HCT116 (cell line): ENCODE measurements at regions not wholly inside any gene's neighbourhood (a gene's known extent, or its start where the extent isn't known, plus 50 kb on each side); places are given as distances from the start of the nearest gene placed in this dataset.

ENCODE experiments used
- ATAC-seq: fragments of 200-7000 bp; cut with Tn5 transposase; 2 replicates; pipeline ENCODE4 v1.9.1; 2020; ENCODE audit warnings: mild to moderate bottlenecking, moderate library complexity
- BruUV-seq: library from RNA; stranded (reverse); fragments of 400-500 nt; replicated peaks from 2 replicates; lab custom pipeline; 2021; lab: Mats Ljungman, UMichigan
- CTCF ChIA-PET: fragments of 300-600 bp; sonication (Branson Sonifier 250); formaldehyde crosslinking; loops from one replicate; lab custom pipeline; 2021; ENCODE audit warnings: antibody characterized with exemption; lab: Charles Lee
- POLR2A ChIA-PET: fragments of 300-600, 350-600 bp; sonication (Branson Sonifier 250); formaldehyde crosslinking; loops from one replicate; lab custom pipeline; 2021; ENCODE audit warnings: antibody characterized with exemption; lab: Charles Lee
- RAD21 ChIA-PET, 2 experiments: fragments of 300-600 bp; sonication (Branson Sonifier 250); formaldehyde crosslinking; loops; one replicate each; lab custom pipeline; 2023; ENCODE audit warnings: low total read pairs in 2 of 2; ENCODE audit not compliant: uncharacterized antibody in 2 of 2, unreplicated experiment in 2 of 2, low non-redundant PET in 1 of 2; lab: Charles Lee
- DNase-seq: peaks from one replicate; pipeline ENCODE4 v3.0.0-alpha.2; 2010; ENCODE audit warnings: low read depth, low spot score
- H2AFZ ChIP-seq: fragments of 200-600 bp; shearing (Covaris generic), sonication (generic); 2 replicates; pipeline ENCODE4 v1.6.1; 2017; ENCODE audit warnings: low read depth, mixed run types, mixed read lengths, antibody characterized with exemption, low read length; ENCODE audit not compliant: poor library complexity, severe bottlenecking
- H3K27ac ChIP-seq: 2 replicates; pipeline ENCODE4 v1.5.1; 2012; ENCODE audit warnings: low read depth, low read length
- H3K27me3 ChIP-seq: fragments of 200-600 bp; sonication (generic); 2 replicates; pipeline ENCODE4 v1.6.1; 2016; ENCODE audit warnings: mixed run types, low read length, mixed read lengths; ENCODE audit not compliant: insufficient read depth
- H3K36me3 ChIP-seq, 2 experiments: fragments of 200-500 bp in 1 of 2; fragments of 200-600 bp in 1 of 2; sonication (Bioruptor generic) in 1 of 2; sonication (generic) in 1 of 2; 2 replicates each; pipeline versions ENCODE4 v1.5.1 to v1.6.1; 2014 to 2016; ENCODE audit warnings: low read length in 2 of 2, inconsistent platforms in 1 of 2, mixed read lengths in 1 of 2, mixed run types in 1 of 2; ENCODE audit not compliant: insufficient read depth in 2 of 2, control insufficient read depth in 1 of 2
- H3K4me1 ChIP-seq, 2 experiments: fragments of 200-600 bp in 1 of 2; sonication (generic) in 1 of 2; 2 replicates each; pipeline versions ENCODE4 v1.5.1 to v1.6.1; 2012 to 2017; ENCODE audit warnings: low read length in 2 of 2, inconsistent platforms in 1 of 2, mild to moderate bottlenecking in 1 of 2, mixed read lengths in 1 of 2, mixed run types in 1 of 2, moderate library complexity in 1 of 2; ENCODE audit not compliant: insufficient read depth in 2 of 2, control insufficient read depth in 1 of 2
- H3K4me2 ChIP-seq: fragments of 200-600 bp; sonication (generic); 2 replicates; pipeline ENCODE4 v1.6.1; 2017; ENCODE audit warnings: mixed run types, low read length, mixed read lengths
- H3K4me3 ChIP-seq, 2 experiments: fragments of 200-600 bp in 1 of 2; sonication (generic) in 1 of 2; replicated peaks in 1 of 2; 2 replicates each; pipeline ENCODE4 v1.5.1; 2011 to 2016; ENCODE audit warnings: low read length in 2 of 2, control low read depth in 1 of 2, low read depth in 1 of 2, mild to moderate bottlenecking in 1 of 2, mixed read lengths in 1 of 2, mixed run types in 1 of 2
- H3K79me2 ChIP-seq: fragments of 200-600 bp; sonication (generic); 2 replicates; pipeline ENCODE4 v1.6.1; 2017; ENCODE audit warnings: mild to moderate bottlenecking, mixed run types, low read length, moderate library complexity, mixed read lengths; ENCODE audit not compliant: insufficient read depth
- H3K9ac ChIP-seq: fragments of 200-600 bp; sonication (generic); 2 replicates; pipeline ENCODE4 v1.6.1; 2016; ENCODE audit warnings: low read length, mixed read lengths
- H3K9me2 ChIP-seq: fragments of 200-600 bp; sonication (generic), shearing (Covaris generic); 2 replicates; pipeline ENCODE4 v1.6.1; 2017; ENCODE audit warnings: mixed run types, mild to moderate bottlenecking, moderate library complexity; ENCODE audit not compliant: insufficient read depth
- H3K9me3 ChIP-seq, 2 experiments: fragments of 200-500 bp in 1 of 2; fragments of 200-600 bp in 1 of 2; sonication (Bioruptor generic) in 1 of 2; sonication (generic) in 1 of 2; 2 replicates each; pipeline ENCODE4 v1.6.1; 2014 to 2017; ENCODE audit warnings: low read length in 2 of 2, mixed read lengths in 2 of 2, inconsistent platforms in 1 of 2, low read depth in 1 of 2, mild to moderate bottlenecking in 1 of 2, mixed run types in 1 of 2, moderate library complexity in 1 of 2; ENCODE audit not compliant: control insufficient read depth in 1 of 2, insufficient read depth in 1 of 2
- H4K20me1 ChIP-seq: fragments of 200-600 bp; sonication (generic), shearing (Covaris generic); 2 replicates; pipeline ENCODE4 v1.6.1; 2017; ENCODE audit warnings: mixed run types, mild to moderate bottlenecking, moderate library complexity; ENCODE audit not compliant: insufficient read depth
- ATF3 ChIP-seq: IDR thresholded peaks from 2 replicates; pipeline ENCODE4 v1.6.1; 2012
- CBX3 ChIP-seq: IDR thresholded peaks from 2 replicates; pipeline ENCODE4 v1.6.1; 2012; ENCODE audit warnings: low read depth
- CEBPB ChIP-seq: IDR thresholded peaks from 2 replicates; pipeline ENCODE4 v1.6.1; 2012; ENCODE audit warnings: low read depth
- CTCF ChIP-seq, 3 experiments: fragments of 200-600 bp in 1 of 3; sonication (generic) in 1 of 3; IDR thresholded peaks in 2 of 3; conservative IDR thresholded peaks in 1 of 3; 2 replicates each; pipeline ENCODE4 v1.5.1; 2012 to 2017; ENCODE audit warnings: low read depth in 2 of 3, low read length in 2 of 3, antibody characterized with exemption in 1 of 3, borderline replicate concordance in 1 of 3, control low read depth in 1 of 3, mild to moderate bottlenecking in 1 of 3, mixed read lengths in 1 of 3, mixed run types in 1 of 3, moderate library complexity in 1 of 3; ENCODE audit not compliant: insufficient read depth in 1 of 3
- EGR1 ChIP-seq: IDR thresholded peaks from 2 replicates; pipeline ENCODE4 v1.6.1; 2012; ENCODE audit warnings: low read depth
- ELF1 ChIP-seq: IDR thresholded peaks from 2 replicates; pipeline ENCODE4 v1.6.1; 2012; ENCODE audit warnings: low read depth, borderline replicate concordance
- FOSL1 ChIP-seq: IDR thresholded peaks from 2 replicates; pipeline ENCODE4 v1.6.1; 2012; ENCODE audit warnings: low read depth
- JUND ChIP-seq: IDR thresholded peaks from 2 replicates; pipeline ENCODE4 v1.6.1; 2012
- MAX ChIP-seq: IDR thresholded peaks from 2 replicates; pipeline ENCODE4 v1.6.1; 2012
- REST ChIP-seq: IDR thresholded peaks from 2 replicates; pipeline ENCODE4 v1.6.1; 2012; ENCODE audit warnings: low read depth
- SIN3A ChIP-seq: IDR thresholded peaks from 2 replicates; pipeline ENCODE4 v1.6.1; 2012; ENCODE audit warnings: low read depth
- SRF ChIP-seq: IDR thresholded peaks from 2 replicates; pipeline ENCODE4 v1.6.1; 2012; ENCODE audit warnings: low read depth
- ZBTB33 ChIP-seq: IDR thresholded peaks from 2 replicates; pipeline ENCODE4 v1.6.1; 2011; ENCODE audit warnings: mild to moderate bottlenecking, low read length, moderate library complexity; ENCODE audit not compliant: insufficient replicate concordance; ENCODE audit errors: extremely low read depth
- ZFX ChIP-seq: fragments of 450-650 bp; IDR thresholded peaks from 2 replicates; pipeline ENCODE4 v1.6.1; 2017
- intact Hi-C: fragments of 100-400 bp; cut with micrococcal nuclease; formaldehyde crosslinking; loops from 2 replicates; pipeline ENCODE4 v1.10.0; 2022

GRCh38 chr17:33667671-33668070 lies 374.6 kb upstream of the ASIC2 start (continued):
- TF ChIP-seq ZBTB33 (no peak), JUND (no peak), CBX3 (no peak)

- Histone ChIP-seq H3K9me3 (no peaks in the 10 kb centered on the region; a peak in 1 of 4 replicates), H3K27me3 (no peaks in the 10 kb centered on the region), H3K36me3 (no peaks in the 10 kb centered on the region), H3K4me3 (no peak overlapping the region), H3K4me1 (no peaks in the 10 kb centered on the region), H4K20me1 (no peaks in the 10 kb centered on the region), H2AFZ (no peak overlapping the region), H3K9ac (no peak overlapping the region), H3K27ac (no peak overlapping the region), H3K79me2 (no peaks in the 10 kb centered on the region), H3K4me2 (no peak overlapping the region), H3K9me2 (no peaks in the 10 kb centered on the region)
- ChIA-PET POLR2A (no interaction called here), RAD21 (no interaction called here), CTCF (no interaction called here)
- DNase-seq (no peak), ATAC-seq (no peak)
- no TSS peak for BruUV-seq
- intact Hi-C loops = no loop called here
- TF ChIP-seq FOSL1 (no peak), SRF (no peak), ELF1 (no peak), MAX (no peak), JUND (no peak), CEBPB (no peak), CTCF (IDR thresholded peaks at IDR 0.05 in 2 of 3, conservative IDR thresholded peaks at IDR 0.05 in 1 of 3; ENCODE audit: borderline replicate concordance in 1 of 3, insufficient read depth in 1 of 3, low read depth in 2 of 3, low read length in 2 of 3) (no peak), EGR1 (no peak), ATF3 (no peak), ZFX (no peak), REST (no peak), SIN3A (no peak)
These were observed 375.4 kb upstream of the ASIC2 start for GRCh38 chr17:33668516-33668915.
